GM12878 (cell line): ENCODE measurements at regions not wholly inside any gene's neighbourhood (a gene's known extent, or its start where the extent isn't known, plus 50 kb on each side); places are given as distances from the start of the nearest gene placed in this dataset.

ENCODE experiments used
- ATAC-seq: fragments of 200-7000 bp; cut with Tn5 transposase; 3 replicates; pipeline ENCODE4 v1.9.1; 2020; ENCODE audit warnings: mild to moderate bottlenecking, moderate library complexity
- BruUV-seq: library from RNA; stranded (reverse); fragments of 400-500 nt; replicated peaks from 2 replicates; lab custom pipeline; 2021; lab: Mats Ljungman, UMichigan
- CTCF ChIA-PET: fragments of 300-600 bp; sonication (Branson Sonifier 250); formaldehyde crosslinking; extraction: SDS; loops from one replicate; lab custom pipeline; 2021; ENCODE audit warnings: inconsistent platforms; lab: Yijun Ruan, JAX
- POLR2A ChIA-PET: fragments of 350-600 bp; formaldehyde crosslinking; extraction: SDS; loops from one replicate; lab custom pipeline; 2021; ENCODE audit warnings: inconsistent platforms; lab: Charles Lee
- RAD21 ChIA-PET: fragments of 300-600 bp; sonication (Branson Sonifier 250); formaldehyde crosslinking; loops from one replicate; lab custom pipeline; 2023; ENCODE audit warnings: antibody characterized with exemption; ENCODE audit not compliant: unreplicated experiment; lab: Charles Lee
- SMC1A ChIA-PET: fragments of 300-600 bp; sonication (Branson Sonifier 250); formaldehyde crosslinking; loops from one replicate; lab custom pipeline; 2023; ENCODE audit not compliant: unreplicated experiment, uncharacterized antibody; lab: Charles Lee
- DNase-seq: peaks from one replicate; pipeline ENCODE4 v3.0.0-alpha.2; 2011; ENCODE audit warnings: low read depth, low spot score
- FAIRE-seq: peaks from 3 replicates; lab custom pipeline; 2011; peaks lifted over from hg19 to GRCh38; lab: Jason Lieb, UNC
- H2AFZ ChIP-seq: 2 replicates; pipeline ENCODE4 v1.6.0; 2011; ENCODE audit warnings: low read depth, low read length, control low read depth; ENCODE audit not compliant: control insufficient read depth
- H3K27ac ChIP-seq: 2 replicates; pipeline ENCODE4 v1.5.1; 2011; ENCODE audit warnings: control low read depth; ENCODE audit not compliant: control insufficient read depth, insufficient read depth
- H3K27me3 ChIP-seq, 2 experiments: replicated peaks in 1 of 2; 2 replicates each; pipeline versions ENCODE4 v1.6.0 to v1.6.1; 2011; ENCODE audit warnings: low read length in 1 of 2; ENCODE audit not compliant: control insufficient read depth in 2 of 2, insufficient read depth in 2 of 2
- H3K36me3 ChIP-seq, 2 experiments: 2 replicates each; pipeline ENCODE4 v1.5.1; 2011; ENCODE audit warnings: low read length in 1 of 2; ENCODE audit not compliant: control insufficient read depth in 2 of 2, insufficient read depth in 2 of 2
- H3K4me1 ChIP-seq: 2 replicates; pipeline ENCODE4 v1.6.1; 2011; ENCODE audit warnings: mild to moderate bottlenecking, low read length, moderate library complexity, mixed read lengths; ENCODE audit not compliant: control insufficient read depth, insufficient read depth
- H3K4me2 ChIP-seq: 2 replicates; pipeline ENCODE4 v1.6.0; 2011; ENCODE audit warnings: control low read depth; ENCODE audit not compliant: control insufficient read depth, insufficient read depth
- H3K4me3 ChIP-seq: fragments of 200-600 bp; sonication (generic); 2 replicates; pipeline ENCODE4 v1.5.1; 2016
- H3K79me2 ChIP-seq: 2 replicates; pipeline ENCODE4 v1.6.0; 2011; ENCODE audit warnings: low read length; ENCODE audit not compliant: control insufficient read depth, insufficient read depth
- H3K9ac ChIP-seq: 2 replicates; pipeline ENCODE4 v1.8.0; 2011; ENCODE audit warnings: low read length, control low read depth, mixed read lengths; ENCODE audit not compliant: control insufficient read depth, insufficient read depth
- H3K9me3 ChIP-seq: replicated peaks from 3 replicates; pipeline ENCODE4 v1.5.1; 2011; ENCODE audit warnings: mild to moderate bottlenecking, low read length; ENCODE audit not compliant: control insufficient read depth, insufficient read depth
- H4K20me1 ChIP-seq: 2 replicates; pipeline ENCODE4 v1.6.0; 2011; ENCODE audit not compliant: control insufficient read depth, insufficient read depth
- BCL3 ChIP-seq: IDR thresholded peaks from 2 replicates; pipeline ENCODE4 v1.6.1; 2011; ENCODE audit warnings: borderline replicate concordance, low read depth, mild to moderate bottlenecking, moderate library complexity, low read length; ENCODE audit not compliant: insufficient read depth, poor library complexity, severe bottlenecking
- CHD1 ChIP-seq: IDR thresholded peaks from 2 replicates; pipeline ENCODE4 v1.6.1; 2012; ENCODE audit warnings: low read depth, low read length, improper control_type of control experiment
- E2F8 ChIP-seq: fragments of 450-650 bp; IDR thresholded peaks from 2 replicates; pipeline ENCODE4 v1.6.1; 2018; ENCODE audit warnings: mild to moderate bottlenecking, low read depth, moderate library complexity; ENCODE audit not compliant: partially characterized antibody
- EGR1 ChIP-seq, 2 experiments: IDR thresholded peaks; 1 replicate in 1 of 2; 2 replicates in 1 of 2; pipeline ENCODE4 v1.6.1; 2011 to 2012; ENCODE audit warnings: low read depth in 2 of 2, low read length in 2 of 2, borderline replicate concordance in 1 of 2, mild to moderate bottlenecking in 1 of 2, moderate library complexity in 1 of 2
- FOXM1 ChIP-seq: IDR thresholded peaks from 2 replicates; pipeline ENCODE4 v1.6.1; 2012; ENCODE audit warnings: low read depth, mild to moderate bottlenecking, inconsistent platforms, low read length, moderate library complexity
- HDAC2 ChIP-seq: fragments of 200-600 bp; sonication (generic); IDR thresholded peaks from 2 replicates; pipeline ENCODE4 v1.6.1; 2017
- JUNB ChIP-seq: IDR thresholded peaks from 2 replicates; pipeline ENCODE4 v1.6.1; 2016; ENCODE audit warnings: antibody characterized with exemption, mild to moderate bottlenecking
- KDM1A ChIP-seq: fragments of 200-600 bp; sonication (generic); IDR thresholded peaks from 2 replicates; pipeline ENCODE4 v1.6.1; 2016; ENCODE audit warnings: borderline replicate concordance
- MAX ChIP-seq: IDR thresholded peaks from 2 replicates; pipeline ENCODE4 v1.6.1; 2012; ENCODE audit warnings: low read depth, low read length, improper control_type of control experiment
- MYC ChIP-seq: IDR thresholded peaks from 2 replicates; pipeline ENCODE4 v1.6.1; 2011; ENCODE audit warnings: mild to moderate bottlenecking, low read length, moderate library complexity, inconsistent platforms; ENCODE audit not compliant: insufficient read depth, insufficient replicate concordance, insufficient read length, severe bottlenecking
- SP1 ChIP-seq: IDR thresholded peaks from one replicate; pipeline ENCODE4 v1.6.1; 2011; ENCODE audit warnings: low read depth, low read length
- WGBS: methylation state at CpG from one replicate; pipeline ENCODE4 v1.1.6; 2016; ENCODE audit warnings: low lambda C conversion rate; ENCODE audit not compliant: insufficient replicate concordance, insufficient coverage; ENCODE audit errors: missing lambda C conversion rate; 5-methylcytosine and 5-hydroxymethylcytosine counted together
- in situ Hi-C: fragments of 300-500 bp; cut with MboI; formaldehyde crosslinking; loops from 9 replicates; pipeline ENCODE4 v1.14.3; 2018; ENCODE audit warnings: mixed read lengths
- intact Hi-C: fragments of 100-400 bp; cut with micrococcal nuclease; formaldehyde crosslinking; loops from one replicate; pipeline ENCODE4 v1.14.2; 2022; ENCODE audit not compliant: unreplicated experiment

DNA sequence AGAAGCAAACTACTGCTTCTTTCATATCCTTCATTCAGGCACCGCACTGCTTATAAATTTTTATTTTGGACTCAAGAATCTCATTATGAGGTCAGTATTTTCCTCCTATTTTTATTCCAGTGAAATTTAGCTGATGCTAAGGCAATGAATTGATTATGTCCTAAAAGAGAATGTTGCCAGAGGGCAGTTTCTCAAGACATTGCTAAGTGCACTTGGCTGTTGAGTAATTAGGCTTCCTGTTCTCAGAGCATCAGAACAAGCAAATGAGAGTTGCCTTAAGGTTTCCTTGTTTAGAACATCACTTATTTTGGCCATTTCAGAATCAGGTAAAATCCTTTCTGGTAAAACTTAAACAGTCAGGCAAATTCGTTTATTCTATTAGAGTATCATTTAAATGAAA lies 548.6 kb upstream of the ZEB2 start:
- H3K27ac ChIP-seq = no peak overlapping the region
- H4K20me1 ChIP-seq = no peaks in the 10 kb centered on the region
- CTCF ChIA-PET = no interaction called here
- in situ Hi-C loops = no loop called here
- SMC1A ChIA-PET = no interaction called here
- DNase-seq (no peak), FAIRE-seq (no peak), ATAC-seq (no peak)
- no peak overlapping the region for H3K4me2 ChIP-seq
- intact Hi-C loops = no loop called here
- RAD21 ChIA-PET = no interaction called here
- TF ChIP-seq MAX = no peak
- TF ChIP-seq KDM1A = no peak
- no peak overlapping the region for H3K9ac ChIP-seq
- no peak overlapping the region for H2AFZ ChIP-seq
- no peak overlapping the region for H3K4me3 ChIP-seq
- BruUV-seq = no TSS peak
- no peaks in the 10 kb centered on the region; a peak in 1 of 4 replicates for H3K27me3 ChIP-seq
- H3K9me3 ChIP-seq = no peaks in the 10 kb centered on the region
- 25% methylated on average over 2 of the region's 2 CpGs for WGBS
- no peaks in the 10 kb centered on the region for H3K4me1 ChIP-seq
- H3K79me2 ChIP-seq = no peaks in the 10 kb centered on the region
- H3K36me3 ChIP-seq = no peaks in the 10 kb centered on the region
- POLR2A ChIA-PET = no interaction called here

- H4K20me1 ChIP-seq = no peaks in the 10 kb centered on the region
- H3K4me2 ChIP-seq = no peak overlapping the region
- no peak overlapping the region for H3K9ac ChIP-seq
- H3K4me1 ChIP-seq = no peaks in the 10 kb centered on the region
- ATAC-seq (no peak), DNase-seq (no peak)
- no peaks in the 10 kb centered on the region; a peak in 1 of 4 replicates for H3K27me3 ChIP-seq
- no peaks in the 10 kb centered on the region for H3K36me3 ChIP-seq
- H2AFZ ChIP-seq = no peak overlapping the region
- TF ChIP-seq E2F8 (no peak), SP1 (no peak), CHD1 (no peak), KDM1A (no peak), MYC (no peak), JUNB (no peak), FOXM1 (no peak), HDAC2 (no peak), EGR1 (IDR thresholded peaks at IDR 0.05; ENCODE audit: borderline replicate concordance in 1 of 2, low read depth in 2 of 2, low read length in 2 of 2) (no peak), BCL3 (no peak)
- TF ChIP-seq, all 136 proteins: peak for 0
- no peak overlapping the region for H3K4me3 ChIP-seq
- WGBS = 22% methylated on average over 6 of the region's 6 CpGs
- H3K27ac ChIP-seq = no peak overlapping the region
- no TSS peak for BruUV-seq
- intact Hi-C loops (no loop called here), in situ Hi-C loops (no loop called here)
- RAD21 ChIA-PET = no interaction called here
- POLR2A ChIA-PET = no interaction called here
- FAIRE-seq = no peak
- no peaks in the 10 kb centered on the region for H3K79me2 ChIP-seq
- CTCF ChIA-PET = no interaction called here
- SMC1A ChIA-PET = no interaction called here
- no peaks in the 10 kb centered on the region for H3K9me3 ChIP-seq
These were observed 547.7 kb upstream of the ZEB2 start for GRCh38 chr2:145067549-145068030.
